ENCODE measurements at regions not wholly inside any gene's neighbourhood (a gene's known extent, or its start where the extent isn't known, plus 50 kb on each side); places are given as distances from the start of the nearest gene placed in this dataset.

GRCh38 chr14:101506926-101507835, 54.1 kb upstream of the DIO3 start:
- no peak overlapping the region for H3K27ac Mint-ChIP-seq
- DNase-seq = no peak
- no peak overlapping the region for H3K4me3 Mint-ChIP-seq

GRCh38 chr14:101507836-101508150, 53.5 kb upstream of the DIO3 start:
- peaks cover 0 to 10% (median 5%) of the 10 kb centered on the region in 7 donors for H3K9me3 Mint-ChIP-seq
- DNase-seq (no peak), ATAC-seq (ENCODE audit: low read depth in 2 of 2) (no peak)
- no peak overlapping the region for H3K27ac Mint-ChIP-seq
- H3K4me1 Mint-ChIP-seq = no peaks in the 10 kb centered on the region
- H3K4me3 Mint-ChIP-seq = no peak overlapping the region
- H3K36me3 Mint-ChIP-seq = no peaks in the 10 kb centered on the region
- H3K27me3 Mint-ChIP-seq = peaks cover 0 to 13% (median 4%) of the 10 kb centered on the region in 3 donors

More at GRCh38 chr14:101506926-101507835, 54.1 kb upstream of the DIO3 start:
- H3K36me3 Mint-ChIP-seq = no peaks in the 10 kb centered on the region
- H3K9me3 Mint-ChIP-seq = peaks cover 0 to 10% (median 5%) of the 10 kb centered on the region in 7 donors
- peaks cover 0 to 13% (median 4%) of the 10 kb centered on the region in 3 donors for H3K27me3 Mint-ChIP-seq
- ATAC-seq (ENCODE audit: low read depth in 2 of 2) = no peak
- no peaks in the 10 kb centered on the region for H3K4me1 Mint-ChIP-seq

GRCh38 chr14:101508196-101508947, 52.9 kb upstream of the DIO3 start:
- ATAC-seq (ENCODE audit: low read depth in 2 of 2) (no peak), DNase-seq (no peak)
- Mint-ChIP-seq H3K4me1 (no peaks in the 10 kb centered on the region), H3K27me3 (peaks cover 0 to 11% (median 4%) of the 10 kb centered on the region in 3 donors), H3K36me3 (no peaks in the 10 kb centered on the region), H3K27ac (no peak overlapping the region), H3K9me3 (peaks cover 0 to 9% (median 5%) of the 10 kb centered on the region in 7 donors), H3K4me3 (peak overlapping the region in 1 of 8 donors; percentile 52)

- Mint-ChIP-seq H3K4me1 (no peaks in the 10 kb centered on the region), H3K27me3 (peaks cover 0 to 4% (median 3%) of the 10 kb centered on the region in 3 donors), H3K9me3 (peaks cover 0 to 5% (median under 1%) of the 10 kb centered on the region in 7 donors), H3K36me3 (no peaks in the 10 kb centered on the region), H3K4me3 (no peak overlapping the region), H3K27ac (no peak overlapping the region)
- DNase-seq (no peak), ATAC-seq (ENCODE audit: low read depth in 2 of 2) (no peak)
These were observed 52.2 kb upstream of the DIO3 start for GRCh38 chr14:101508948-101509729.

GRCh38 chr14:101509730-101510371, 51.4 kb upstream of the DIO3 start:
- H3K9me3 Mint-ChIP-seq = peaks cover 0 to 3% (median 0%) of the 10 kb centered on the region in 7 donors
- ATAC-seq (ENCODE audit: low read depth in 2 of 2) (no peak), DNase-seq (no peak)
- H3K4me1 Mint-ChIP-seq = no peaks in the 10 kb centered on the region
- H3K27me3 Mint-ChIP-seq = peaks cover 0 to 4% (median 0%) of the 10 kb centered on the region in 3 donors
- H3K4me3 Mint-ChIP-seq = no peak overlapping the region
- H3K27ac Mint-ChIP-seq = no peak overlapping the region
- H3K36me3 Mint-ChIP-seq = no peaks in the 10 kb centered on the region

GRCh38 chr14:101511199-101511598, 50.1 kb upstream of the DIO3 start:
- DNase-seq (no peak), ATAC-seq (ENCODE audit: low read depth in 2 of 2) (no peak)
- peak overlapping the region in 1 of 6 donors; percentile 78 for H3K27ac Mint-ChIP-seq
- peaks cover 0 to 12% (median 7%) of the 10 kb centered on the region in 7 donors for H3K9me3 Mint-ChIP-seq
- no peaks in the 10 kb centered on the region for H3K4me1 Mint-ChIP-seq
- no peak overlapping the region for H3K4me3 Mint-ChIP-seq
- H3K36me3 Mint-ChIP-seq = peaks cover 0 to 5% of the 10 kb centered on the region in 2 donors
- peaks cover 0 to 4% (median 0%) of the 10 kb centered on the region in 3 donors for H3K27me3 Mint-ChIP-seq

All from naive B cell (primary cell).